ENCODE measurements at regions not wholly inside any gene's neighbourhood (a gene's known extent, or its start where the extent isn't known, plus 50 kb on each side); places are given as distances from the start of the nearest gene placed in this dataset.
"Not testable (repeated sequence)": the region's sequence is repeated elsewhere in the genome, so short reads cannot be mapped to it uniquely, and the experiment has no call there.

- DNase-seq (ENCODE audit: extremely low spot score, insufficient read length, low read depth), result no peak
- no peak for FAIRE-seq
Observed at GRCh38 chr4:72809208-72809607, 240.2 kb upstream of the ADAMTS3 start.

GRCh38 chr4:72805284-72805683 is 236.3 kb upstream of the ADAMTS3 start:
- DNase-seq (ENCODE audit: extremely low spot score, insufficient read length, low read depth) (no peak), FAIRE-seq (no peak)

GRCh38 chr4:72797486-72797885 is 228.5 kb upstream of the ADAMTS3 start:
- FAIRE-seq, result no peak
- DNase-seq (ENCODE audit: extremely low spot score, insufficient read length, low read depth), result no peak

GRCh38 chr4:72791054-72791453 is 222.0 kb upstream of the ADAMTS3 start:
- FAIRE-seq, result no peak
- DNase-seq (ENCODE audit: extremely low spot score, insufficient read length, low read depth), result no peak

GRCh38 chr4:72786401-72786990 is 217.5 kb upstream of the ADAMTS3 start:
- FAIRE-seq, result no peak

GRCh38 chr4:72779241-72779640 is 210.2 kb upstream of the ADAMTS3 start:
- DNase-seq (ENCODE audit: extremely low spot score, insufficient read length, low read depth) (no peak), FAIRE-seq (no peak)

More at GRCh38 chr4:72786401-72786990, 217.5 kb upstream of the ADAMTS3 start:
- DNase-seq (ENCODE audit: extremely low spot score, insufficient read length, low read depth), result no peak

- FAIRE-seq, result no peak
Observed at GRCh38 chr4:72777436-72777835, 208.4 kb upstream of the ADAMTS3 start.

GRCh38 chr4:72770708-72771107 is 201.7 kb upstream of the ADAMTS3 start:
- no peak for FAIRE-seq

More at GRCh38 chr4:72777436-72777835, 208.4 kb upstream of the ADAMTS3 start:
- DNase-seq (ENCODE audit: extremely low spot score, insufficient read length, low read depth), result no peak

GRCh38 chr4:72768364-72768763 is 199.3 kb upstream of the ADAMTS3 start:
- no peak for FAIRE-seq
- no peak for DNase-seq (ENCODE audit: extremely low spot score, insufficient read length, low read depth)

More at GRCh38 chr4:72770708-72771107, 201.7 kb upstream of the ADAMTS3 start:
- DNase-seq (ENCODE audit: extremely low spot score, insufficient read length, low read depth), result no peak

GRCh38 chr4:72767618-72768302 is 198.7 kb upstream of the ADAMTS3 start:
- FAIRE-seq, result no peak
- DNase-seq (ENCODE audit: extremely low spot score, insufficient read length, low read depth), result no peak

GRCh38 chr4:72765788-72766187 is 196.8 kb upstream of the ADAMTS3 start:
- DNase-seq (ENCODE audit: extremely low spot score, insufficient read length, low read depth); FAIRE-seq: not testable (repeated sequence)

GRCh38 chr4:72761368-72762038 is 192.5 kb upstream of the ADAMTS3 start:
- no peak for DNase-seq (ENCODE audit: extremely low spot score, insufficient read length, low read depth)
- no peak for FAIRE-seq

- DNase-seq (ENCODE audit: extremely low spot score, insufficient read length, low read depth); FAIRE-seq: not testable (repeated sequence)
Observed at GRCh38 chr4:72753414-72753813, 184.4 kb upstream of the ADAMTS3 start.

- DNase-seq (ENCODE audit: extremely low spot score, insufficient read length, low read depth) (no peak), FAIRE-seq (no peak)
Observed at GRCh38 chr4:72744103-72744725, 175.2 kb upstream of the ADAMTS3 start.

- DNase-seq (ENCODE audit: extremely low spot score, insufficient read length, low read depth) (no peak), FAIRE-seq (no peak)
Observed at GRCh38 chr4:72743078-72743477, 174.1 kb upstream of the ADAMTS3 start.

- no peak for DNase-seq (ENCODE audit: extremely low spot score, insufficient read length, low read depth)
- FAIRE-seq, result no peak
Observed at GRCh38 chr4:72715299-72715698, 146.3 kb upstream of the ADAMTS3 start.

GRCh38 chr4:72714482-72715279 is 145.7 kb upstream of the ADAMTS3 start:
- no peak for FAIRE-seq
- DNase-seq (ENCODE audit: extremely low spot score, insufficient read length, low read depth), result no peak

- no peak for FAIRE-seq
- no peak for DNase-seq (ENCODE audit: extremely low spot score, insufficient read length, low read depth)
Observed at GRCh38 chr4:72712997-72713396, 144.0 kb upstream of the ADAMTS3 start.

- DNase-seq (ENCODE audit: extremely low spot score, insufficient read length, low read depth), result no peak
- no peak for FAIRE-seq
Observed at GRCh38 chr4:72709475-72709874, 140.5 kb upstream of the ADAMTS3 start.

GRCh38 chr4:72706684-72707083 is 137.7 kb upstream of the ADAMTS3 start:
- FAIRE-seq (no peak), DNase-seq (ENCODE audit: extremely low spot score, insufficient read length, low read depth) (no peak)
